GM19452 (cell line): ENCODE measurements at regions not wholly inside any gene's neighbourhood (a gene's known extent, or its start where the extent isn't known, plus 50 kb on each side); places are given as distances from the start of the nearest gene placed in this dataset.

Source experiments
- ATAC-seq: cut with Tn5 transposase; IDR thresholded peaks from one replicate; pipeline ENCODE4 v1.9.1; 2021; ENCODE audit not compliant: unreplicated experiment

GRCh38 chr4:133775881-133776280 is 425.7 kb downstream of the PABPC4L start:
- no peak for ATAC-seq

- no peak for ATAC-seq
These were observed 426.1 kb downstream of the PABPC4L start for GRCh38 chr4:133775469-133775868.

DNA sequence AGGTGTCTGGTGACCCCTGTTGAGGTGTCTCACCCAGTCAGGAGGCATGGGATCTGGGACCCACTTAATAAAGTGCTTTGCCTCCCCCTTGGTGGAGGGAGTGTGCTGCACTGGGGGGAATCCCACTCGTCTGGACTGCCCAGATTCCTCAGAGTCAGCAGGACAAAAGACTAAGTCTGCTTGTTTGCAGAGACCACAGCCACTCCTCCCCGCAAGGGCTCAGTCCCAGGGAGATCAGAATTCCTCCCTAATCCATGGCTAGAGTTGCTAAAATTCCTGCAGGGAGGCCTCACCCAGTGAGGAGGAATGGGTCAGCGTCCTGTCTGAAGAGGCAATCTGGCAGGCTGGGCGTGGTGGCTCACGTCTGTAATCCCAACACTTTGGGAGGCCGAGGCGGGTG is 442.2 kb downstream of the PABPC4L start:
- ATAC-seq, result no peak

DNA sequence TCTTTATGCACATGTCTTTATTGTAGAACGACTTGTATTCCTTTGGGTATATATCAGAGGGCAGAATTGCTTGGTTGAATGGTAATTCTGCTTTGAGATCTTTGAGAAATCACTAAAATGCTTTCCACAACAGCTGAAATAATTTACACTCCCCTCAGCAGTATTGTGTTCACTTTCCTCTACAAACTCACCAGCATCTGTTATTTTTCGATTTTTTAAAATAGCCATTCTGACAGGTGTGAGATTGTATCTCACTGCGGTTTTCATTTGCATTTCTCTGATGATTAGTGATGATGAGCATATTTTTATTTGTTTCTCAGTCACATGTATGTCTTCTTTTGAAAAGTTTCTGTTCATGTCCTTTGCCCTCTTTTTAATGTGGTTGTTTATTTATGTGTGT is 459.8 kb downstream of the PABPC4L start:
- no peak for ATAC-seq

- ATAC-seq, result no peak
These were observed 481.6 kb downstream of the PABPC4L start for GRCh38 chr4:133720001-133720400.

DNA sequence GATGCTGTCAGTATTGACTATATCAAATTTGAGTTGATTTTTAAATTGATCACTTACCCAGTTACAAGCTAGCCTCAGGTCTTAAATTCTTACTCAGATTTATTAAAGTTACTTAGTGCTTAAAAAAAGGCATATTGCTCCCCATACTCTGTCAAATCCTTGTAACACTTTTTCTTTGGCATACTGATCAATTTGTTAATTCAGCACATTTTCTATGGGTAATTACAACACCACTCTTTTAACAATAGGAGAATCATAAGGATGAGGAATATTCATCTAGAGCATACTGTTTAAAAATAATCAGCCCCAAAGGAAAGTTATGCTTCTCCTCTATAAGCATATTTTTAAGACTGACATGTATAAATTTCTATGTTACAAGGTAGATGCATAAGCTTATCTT is 482.5 kb downstream of the PABPC4L start:
- no peak for ATAC-seq

- ATAC-seq, result no peak
These were observed 487.4 kb downstream of the PABPC4L start for GRCh38 chr4:133714211-133714610.

- ATAC-seq, result no peak
These were observed 488.2 kb downstream of the PABPC4L start for GRCh38 chr4:133713340-133713739.

DNA sequence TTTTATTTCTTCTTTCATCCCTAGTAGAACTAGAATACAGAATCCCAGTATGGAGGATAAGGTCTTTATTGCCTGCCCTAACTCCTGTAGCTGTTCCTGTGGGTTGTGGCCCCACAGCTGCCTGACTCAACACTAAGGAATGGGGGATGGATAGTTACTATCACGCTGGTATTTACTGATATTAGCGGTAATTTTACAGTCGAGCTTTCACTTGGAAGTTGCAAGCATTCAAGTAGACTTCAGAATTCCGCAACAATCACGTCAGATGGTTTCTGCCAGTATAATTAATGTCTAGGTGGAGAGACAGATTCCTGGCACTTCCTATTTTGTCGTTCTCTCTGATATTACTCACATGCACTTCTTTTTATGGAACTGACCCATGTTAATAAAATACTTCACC is 489.8 kb downstream of the PABPC4L start:
- ATAC-seq, result no peak

DNA sequence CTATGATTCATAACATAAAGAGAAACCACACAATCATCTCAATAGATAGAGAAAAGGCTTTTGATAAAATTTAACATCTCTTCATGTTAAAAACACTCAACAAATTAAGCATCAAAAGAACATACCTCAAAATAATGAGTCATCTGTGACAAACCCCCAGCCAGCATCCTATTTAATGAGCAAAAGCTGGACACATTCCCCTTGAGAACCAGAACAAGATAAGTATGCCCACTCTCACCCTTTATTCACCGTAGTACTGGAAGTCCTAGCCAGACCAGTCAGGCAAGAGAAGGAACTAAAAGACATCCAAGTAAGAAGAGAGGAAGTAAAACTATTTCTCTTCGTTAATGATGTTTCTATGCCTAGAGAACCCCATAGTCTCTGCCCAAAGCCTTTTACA is 507.2 kb downstream of the PABPC4L start:
- ATAC-seq, result no peak

GRCh38 chr4:133683967-133684366 is 517.6 kb downstream of the PABPC4L start:
- ATAC-seq, result no peak

DNA sequence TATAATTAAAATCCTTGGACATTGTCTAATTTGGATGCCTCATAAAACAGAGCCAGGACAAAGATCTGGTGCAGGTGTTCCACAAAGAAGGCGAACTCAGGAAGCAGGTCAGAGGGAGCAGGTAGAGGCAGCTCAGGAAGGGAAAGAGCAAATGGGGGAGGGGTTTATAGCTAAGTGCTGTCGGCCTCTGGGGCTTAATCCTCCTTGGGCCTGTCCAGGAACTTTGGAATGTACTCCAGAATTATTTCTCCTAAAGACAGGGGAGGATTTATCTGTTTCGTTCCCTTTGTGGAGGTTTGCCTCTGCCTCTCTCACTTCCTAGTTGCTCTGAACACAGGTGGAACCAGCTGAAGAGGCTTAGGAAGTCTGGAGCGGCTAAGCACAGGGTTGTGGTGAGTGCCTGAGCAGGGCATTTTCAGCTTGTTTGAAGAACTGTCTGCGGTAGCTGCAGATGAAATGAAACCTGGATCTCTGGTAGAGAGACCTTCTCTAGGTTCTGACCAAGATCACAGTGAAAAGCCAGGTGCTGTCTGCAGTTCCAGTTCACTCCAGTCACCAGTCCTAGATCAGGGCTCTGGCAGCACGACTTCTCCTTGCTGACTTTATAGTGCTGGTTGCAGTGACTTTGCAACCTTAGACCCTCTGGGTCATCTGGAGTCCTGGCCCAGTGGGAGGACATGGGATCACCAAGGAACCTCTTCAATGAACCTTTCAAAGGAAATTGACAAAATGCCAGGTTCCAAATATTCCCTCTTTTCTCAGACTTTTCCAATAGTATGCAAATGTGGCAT is 519.2 kb downstream of the PCDH10 start:
- ATAC-seq, result no peak

DNA sequence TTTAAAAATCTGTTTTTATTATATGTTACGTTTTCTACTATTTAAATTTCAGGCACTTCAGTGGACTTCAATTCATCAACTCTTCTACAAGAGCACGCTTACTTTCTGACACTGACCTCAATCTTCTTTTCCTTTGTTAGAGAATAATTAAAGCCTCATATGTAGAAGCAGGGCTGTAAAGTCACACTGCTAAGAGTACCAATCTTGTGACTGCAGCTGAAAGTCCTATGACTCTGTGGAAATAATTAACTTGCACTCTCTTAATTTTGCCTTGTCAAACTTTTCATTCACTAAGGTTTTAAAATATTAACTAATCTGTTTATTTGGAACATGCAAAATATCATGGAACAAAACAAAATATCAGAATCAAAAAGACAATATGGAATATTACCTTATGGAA is 498.1 kb downstream of the PCDH10 start:
- no peak for ATAC-seq

DNA sequence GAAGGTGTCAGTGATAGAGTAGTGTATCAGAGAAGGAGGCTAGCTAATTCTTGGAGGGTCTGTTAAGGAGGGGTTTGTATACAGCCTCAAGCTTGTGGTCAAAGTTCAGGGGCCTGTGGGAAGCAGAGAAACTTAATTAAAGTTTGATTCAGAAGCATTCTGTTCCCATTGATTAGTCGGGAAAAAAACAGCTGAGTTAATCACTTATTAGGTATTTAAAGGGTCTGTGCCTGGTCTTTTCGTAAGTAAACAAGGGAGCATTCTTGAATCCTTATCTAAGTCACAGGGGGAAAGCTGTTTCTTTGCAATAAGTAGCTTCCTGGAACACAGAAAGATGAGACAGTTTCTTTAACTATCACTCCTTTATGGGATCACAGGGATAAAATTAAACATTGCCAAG is 492.1 kb downstream of the PCDH10 start:
- no peak for ATAC-seq

DNA sequence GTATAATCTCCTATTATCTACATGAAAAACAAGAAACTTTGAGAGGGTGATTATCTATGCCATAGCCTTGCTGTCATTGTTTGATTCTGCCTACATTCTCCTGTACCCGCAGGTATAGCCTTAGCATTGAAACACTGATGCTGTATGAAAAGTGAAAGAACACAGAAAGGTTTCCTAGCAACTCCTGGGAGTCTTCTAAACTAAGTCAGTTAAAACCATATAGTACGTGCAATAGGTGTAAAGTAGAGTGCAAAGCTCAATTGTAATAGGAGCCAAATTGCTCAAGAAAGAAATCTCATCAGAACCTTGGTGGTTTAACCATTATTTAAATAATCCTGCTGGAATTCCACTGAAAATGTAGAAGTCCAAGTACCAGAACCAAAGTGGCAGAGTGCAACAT is 489.7 kb downstream of the PCDH10 start:
- no peak for ATAC-seq

GRCh38 chr4:133637161-133637560 is 488.1 kb downstream of the PCDH10 start:
- ATAC-seq, result no peak

DNA sequence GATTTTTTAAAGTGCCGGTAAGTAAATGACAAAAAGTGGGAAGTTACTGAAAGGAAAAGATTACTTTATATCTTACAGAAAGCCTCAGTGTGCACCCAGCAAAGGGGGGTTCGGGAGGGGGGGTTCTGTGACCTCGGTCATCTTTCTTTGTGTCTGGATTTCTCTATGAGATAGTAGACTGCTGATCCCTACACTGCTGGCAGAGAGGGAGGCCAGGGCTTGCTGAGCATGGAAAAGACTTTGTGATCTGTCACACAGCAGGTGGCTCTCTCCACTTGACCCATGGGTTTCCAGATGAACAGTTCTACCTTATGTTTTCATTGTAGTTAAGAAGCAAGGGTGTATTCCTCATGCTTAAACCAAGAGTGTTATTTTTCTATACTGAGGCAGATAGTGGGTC is 475.6 kb downstream of the PCDH10 start:
- ATAC-seq, result no peak

DNA sequence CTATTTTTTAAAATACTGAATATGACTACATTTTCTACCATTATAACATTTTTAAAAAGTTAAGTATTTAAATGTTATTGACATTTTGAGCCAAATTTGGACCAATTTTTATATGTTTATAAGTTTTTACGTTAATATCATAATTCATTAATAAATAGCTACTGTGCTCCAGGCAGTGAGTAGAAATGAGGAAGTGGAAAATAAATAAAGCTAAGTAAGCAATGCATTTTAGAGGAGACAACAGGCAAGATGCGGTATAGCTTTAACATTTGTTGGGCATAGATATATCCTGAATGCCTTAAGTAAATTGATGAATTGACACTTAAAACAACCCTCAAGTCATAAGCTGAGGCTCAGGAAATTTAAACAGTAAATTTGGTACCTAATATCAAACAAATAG is 474.8 kb downstream of the PCDH10 start:
- ATAC-seq, result no peak

- ATAC-seq, result no peak
These were observed 472.5 kb downstream of the PCDH10 start for GRCh38 chr4:133621628-133622027.

- no peak for ATAC-seq
These were observed 471.5 kb downstream of the PCDH10 start for GRCh38 chr4:133620555-133620954.

GRCh38 chr4:133618963-133619362 is 469.9 kb downstream of the PCDH10 start:
- no peak for ATAC-seq

DNA sequence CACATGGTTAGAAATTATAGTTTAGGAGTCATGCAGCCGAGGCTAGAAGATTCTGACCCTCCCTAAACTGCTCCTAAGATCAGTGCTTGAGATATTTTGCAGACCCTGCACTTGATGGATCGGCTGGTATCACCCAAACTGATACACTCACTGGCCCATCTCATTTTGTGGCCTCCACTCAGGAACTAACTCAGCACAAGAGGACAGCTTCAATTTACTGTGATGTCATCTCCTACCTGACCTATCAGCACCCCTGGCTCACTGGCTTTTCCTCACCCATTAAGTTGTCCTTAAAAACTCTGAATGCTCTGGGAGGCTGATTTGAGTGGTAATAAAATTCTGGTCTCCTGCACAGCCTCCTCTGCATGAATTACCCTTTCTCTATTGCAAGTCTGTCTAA is 450.9 kb downstream of the PCDH10 start:
- ATAC-seq, result no peak

DNA sequence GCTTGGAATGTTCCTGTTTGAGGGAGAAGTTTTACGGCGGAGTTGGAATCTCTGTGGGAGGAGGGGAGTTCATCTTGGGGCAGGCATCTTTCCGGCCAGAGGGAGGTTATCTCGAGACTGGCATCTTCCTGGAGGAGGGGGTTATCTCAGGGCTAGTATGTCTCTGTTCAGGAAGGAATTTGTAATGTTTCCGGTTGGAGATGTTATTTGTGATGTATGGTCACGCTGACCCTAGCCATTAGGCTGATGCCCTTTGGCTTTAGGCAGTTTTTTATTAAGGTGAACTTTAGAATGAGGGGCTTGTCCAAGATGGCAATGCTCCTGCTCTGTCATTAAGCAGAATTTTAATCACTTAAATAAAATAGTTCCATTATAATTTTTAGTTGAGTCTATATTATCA is 449.7 kb downstream of the PCDH10 start:
- ATAC-seq, result no peak
